ENCODE measurements at regions not wholly inside any gene's neighbourhood (a gene's known extent, or its start where the extent isn't known, plus 50 kb on each side); places are given as distances from the start of the nearest gene placed in this dataset.

GRCh38 chr16:8519179-8519578 is 71.1 kb downstream of the TMEM114 start:
- DNase-seq: no peak

- no peak for DNase-seq
Observed at GRCh38 chr16:8517280-8517679, 73.0 kb downstream of the TMEM114 start.

- no peak for DNase-seq
Observed at GRCh38 chr16:8516471-8516870, 73.8 kb downstream of the TMEM114 start.

- DNase-seq: no peak
Observed at GRCh38 chr16:8512941-8513624, 77.2 kb downstream of the TMEM114 start.

- DNase-seq: no peak
Observed at GRCh38 chr16:8511464-8511863, 78.8 kb downstream of the TMEM114 start.

GRCh38 chr16:8510160-8510559 is 80.2 kb downstream of the TMEM114 start:
- no peak for DNase-seq

- DNase-seq: no peak
Observed at GRCh38 chr16:8505327-8505991, 84.9 kb downstream of the TMEM114 start.

GRCh38 chr16:8502446-8502845 is 87.9 kb downstream of the TMEM114 start:
- DNase-seq: no peak

- DNase-seq: no peak
Observed at GRCh38 chr16:8500351-8500750, 90.0 kb downstream of the TMEM114 start.

- DNase-seq: no peak
Observed at GRCh38 chr16:8496364-8496763, 93.9 kb downstream of the TMEM114 start.

- no peak for DNase-seq
Observed at GRCh38 chr16:8493972-8494371, 96.3 kb downstream of the TMEM114 start.

GRCh38 chr16:8492690-8493089 is 97.6 kb downstream of the TMEM114 start:
- DNase-seq: no peak

- no peak for DNase-seq
Observed at GRCh38 chr16:8489580-8489979, 100.7 kb downstream of the TMEM114 start.

- no peak for DNase-seq
Observed at GRCh38 chr16:8486985-8487384, 103.3 kb downstream of the TMEM114 start.

GRCh38 chr16:8483396-8483795 is 106.9 kb downstream of the TMEM114 start:
- DNase-seq: no peak

- no peak for DNase-seq
Observed at GRCh38 chr16:8481810-8482209, 108.5 kb downstream of the TMEM114 start.

GRCh38 chr16:8476824-8477223 is 113.5 kb downstream of the TMEM114 start:
- DNase-seq: no peak

GRCh38 chr16:8474587-8474986 is 115.7 kb downstream of the TMEM114 start:
- DNase-seq: no peak

- DNase-seq: no peak
Observed at GRCh38 chr16:8469102-8469778, 121.1 kb downstream of the TMEM114 start.

- no peak for DNase-seq
Observed at GRCh38 chr16:8464979-8465378, 125.3 kb downstream of the TMEM114 start.

- no peak for DNase-seq
Observed at GRCh38 chr16:8459085-8459733, 131.1 kb downstream of the TMEM114 start.

GRCh38 chr16:8458481-8459046 is 131.7 kb downstream of the TMEM114 start:
- DNase-seq: no peak

GRCh38 chr16:8453359-8453758 is 137.0 kb downstream of the TMEM114 start:
- no peak for DNase-seq

All from NCI-H1436 (cell line).